ENCODE measurements at regions not wholly inside any gene's neighbourhood (a gene's known extent, or its start where the extent isn't known, plus 50 kb on each side); places are given as distances from the start of the nearest gene placed in this dataset.

DNA sequence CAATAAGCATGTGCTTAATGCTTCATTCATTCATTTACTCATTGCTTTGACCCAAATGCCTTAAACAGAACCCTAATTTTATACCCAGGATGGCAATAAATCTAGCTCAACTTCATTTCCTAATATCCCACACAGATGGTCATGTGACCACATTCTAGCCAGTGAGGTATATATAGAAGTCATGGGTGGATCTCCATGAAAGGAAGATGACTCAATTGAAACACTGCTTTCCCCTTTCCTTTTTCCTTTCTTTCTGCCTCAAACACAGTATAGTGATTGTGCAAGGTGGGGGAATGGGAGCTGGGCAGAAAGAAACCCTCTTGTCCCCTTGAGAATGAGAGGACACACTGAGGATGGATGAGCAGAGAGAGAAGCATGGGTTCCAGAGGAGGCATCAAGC, 183.5 kb upstream of the PRICKLE2 start:
- Mint-ChIP-seq H3K27me3 (ENCODE audit: insufficient read depth, unreplicated experiment) (no peaks in the 10 kb centered on the region), H3K4me1 (ENCODE audit: insufficient read depth, unreplicated experiment) (peaks cover 6% of the 10 kb centered on the region), H3K27ac (ENCODE audit: low read depth, unreplicated experiment) (no peak overlapping the region), H3K36me3 (ENCODE audit: insufficient read depth, unreplicated experiment) (no peaks in the 10 kb centered on the region), H3K4me3 (ENCODE audit: unreplicated experiment) (no peak overlapping the region), H3K9me3 (ENCODE audit: unreplicated experiment) (no peaks in the 10 kb centered on the region)
- TF ChIP-seq, protein P1, sequence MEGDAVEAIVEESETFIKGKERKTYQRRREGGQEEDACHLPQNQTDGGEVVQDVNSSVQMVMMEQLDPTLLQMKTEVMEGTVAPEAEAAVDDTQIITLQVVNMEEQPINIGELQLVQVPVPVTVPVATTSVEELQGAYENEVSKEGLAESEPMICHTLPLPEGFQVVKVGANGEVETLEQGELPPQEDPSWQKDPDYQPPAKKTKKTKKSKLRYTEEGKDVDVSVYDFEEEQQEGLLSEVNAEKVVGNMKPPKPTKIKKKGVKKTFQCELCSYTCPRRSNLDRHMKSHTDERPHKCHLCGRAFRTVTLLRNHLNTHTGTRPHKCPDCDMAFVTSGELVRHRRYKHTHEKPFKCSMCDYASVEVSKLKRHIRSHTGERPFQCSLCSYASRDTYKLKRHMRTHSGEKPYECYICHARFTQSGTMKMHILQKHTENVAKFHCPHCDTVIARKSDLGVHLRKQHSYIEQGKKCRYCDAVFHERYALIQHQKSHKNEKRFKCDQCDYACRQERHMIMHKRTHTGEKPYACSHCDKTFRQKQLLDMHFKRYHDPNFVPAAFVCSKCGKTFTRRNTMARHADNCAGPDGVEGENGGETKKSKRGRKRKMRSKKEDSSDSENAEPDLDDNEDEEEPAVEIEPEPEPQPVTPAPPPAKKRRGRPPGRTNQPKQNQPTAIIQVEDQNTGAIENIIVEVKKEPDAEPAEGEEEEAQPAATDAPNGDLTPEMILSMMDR (IDR thresholded peaks at IDR 0.05; ENCODE audit: unreplicated experiment) = no peak
- no TSS peak for BruUV-seq (replicated peaks)
- CTCF ChIA-PET = interaction anchor here (0.6 to 2.6 kb wide), 4 partner anchors 8 to 420 kb away, joined by 3 to 12 read pairs (median 6); no protein-coding TSS in a partner anchor
- intact Hi-C loops (cut with micrococcal nuclease) = no loop called here
- POLR2A ChIA-PET = interaction anchor here (1.0 kb wide), 1 partner anchor 9 kb away, joined by 6 read pairs; no protein-coding TSS in a partner anchor
- DNase-seq (ENCODE audit: unreplicated experiment) = peak; percentile 6

DNA sequence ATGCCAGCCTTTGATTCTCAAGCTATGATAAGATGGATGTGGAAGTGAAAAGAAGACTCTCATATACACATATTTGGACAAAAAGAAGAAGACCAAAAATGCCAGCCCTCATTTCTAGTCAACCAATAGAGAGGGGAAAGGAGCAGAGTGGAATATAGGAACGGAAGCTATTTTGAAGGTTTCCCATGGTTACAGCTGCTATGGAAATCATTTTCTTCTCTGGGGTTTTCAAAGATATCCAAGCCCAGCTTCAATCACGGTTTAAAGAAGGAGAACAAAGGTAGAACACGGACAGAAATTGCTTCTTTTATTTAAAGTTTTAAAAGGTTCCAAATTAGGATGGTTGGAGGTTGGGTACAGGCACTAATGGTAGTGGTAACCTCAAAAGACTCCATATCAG, 181.0 kb upstream of the PRICKLE2 start:
- CTCF ChIA-PET = interaction anchor here (0.5 to 2.4 kb wide), 5 partner anchors 11 to 376 kb away, joined by 3 to 15 read pairs (median 3); no protein-coding TSS in a partner anchor

DNA sequence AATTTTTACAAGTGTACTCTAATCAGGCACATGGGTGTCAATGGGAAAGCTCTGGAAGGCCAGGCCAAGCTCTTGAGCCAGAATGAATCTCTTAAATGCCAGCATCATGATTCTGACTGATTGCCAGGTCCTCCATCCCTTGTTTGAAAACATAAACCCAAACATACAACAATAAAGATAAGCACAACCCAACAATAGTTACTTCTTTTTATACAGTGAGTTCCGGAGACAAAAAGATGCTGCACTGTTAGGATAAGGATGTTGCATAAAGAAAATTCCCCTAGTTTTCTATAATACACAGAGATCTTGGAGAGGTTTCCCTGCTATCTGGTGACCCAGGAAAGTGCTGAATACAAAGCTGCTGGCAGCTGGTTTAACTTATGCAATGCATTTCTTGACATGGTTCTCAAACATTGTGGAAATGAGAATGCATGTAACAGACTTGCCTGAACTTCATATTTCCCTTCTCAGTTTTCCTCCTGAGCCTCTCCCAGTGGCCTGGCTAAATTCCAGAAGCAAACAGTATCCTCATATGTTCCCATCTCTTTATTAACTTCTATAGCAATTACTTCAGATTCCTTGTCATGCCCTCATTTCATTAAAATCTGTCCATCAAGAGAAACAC, 180.1 kb upstream of the PRICKLE2 start:
- POLR2A ChIA-PET = interaction anchor here (0.9 kb wide), 1 partner anchor 16 kb away, joined by 3 read pairs; no protein-coding TSS in a partner anchor
- CTCF ChIA-PET = interaction anchor here (0.7 to 2.4 kb wide), 6 partner anchors 37 to 376 kb away, joined by 3 to 15 read pairs (median 3); no protein-coding TSS in a partner anchor
- BruUV-seq (replicated peaks) = no TSS peak
- Mint-ChIP-seq H3K27me3 (ENCODE audit: insufficient read depth, unreplicated experiment) (no peaks in the 10 kb centered on the region), H3K36me3 (ENCODE audit: insufficient read depth, unreplicated experiment) (no peaks in the 10 kb centered on the region), H3K4me3 (ENCODE audit: unreplicated experiment) (no peak overlapping the region), H3K9me3 (ENCODE audit: unreplicated experiment) (no peaks in the 10 kb centered on the region), H3K27ac (ENCODE audit: low read depth, unreplicated experiment) (no peak overlapping the region), H3K4me1 (ENCODE audit: insufficient read depth, unreplicated experiment) (peaks cover 6% of the 10 kb centered on the region)
- intact Hi-C loops (cut with micrococcal nuclease) = no loop called here
- TF ChIP-seq, protein P1 (IDR thresholded peaks at IDR 0.05; ENCODE audit: unreplicated experiment) = no peak
- no peak for DNase-seq (ENCODE audit: unreplicated experiment)

More for the DNA sequence above, 181.0 kb upstream of the PRICKLE2 start:
- Mint-ChIP-seq H3K27ac (ENCODE audit: low read depth, unreplicated experiment) (no peak overlapping the region), H3K9me3 (ENCODE audit: unreplicated experiment) (no peaks in the 10 kb centered on the region), H3K36me3 (ENCODE audit: insufficient read depth, unreplicated experiment) (no peaks in the 10 kb centered on the region), H3K4me1 (ENCODE audit: insufficient read depth, unreplicated experiment) (peaks cover 6% of the 10 kb centered on the region), H3K27me3 (ENCODE audit: insufficient read depth, unreplicated experiment) (no peaks in the 10 kb centered on the region), H3K4me3 (ENCODE audit: unreplicated experiment) (no peak overlapping the region)
- no peak for DNase-seq (ENCODE audit: unreplicated experiment)
- TF ChIP-seq, protein P1 (IDR thresholded peaks at IDR 0.05; ENCODE audit: unreplicated experiment) = no peak
- intact Hi-C loops (cut with micrococcal nuclease) = no loop called here
- POLR2A ChIA-PET = interaction anchor here (0.9 kb wide), 1 partner anchor 15 kb away, joined by 3 read pairs; no protein-coding TSS in a partner anchor
- no TSS peak for BruUV-seq (replicated peaks)

DNA sequence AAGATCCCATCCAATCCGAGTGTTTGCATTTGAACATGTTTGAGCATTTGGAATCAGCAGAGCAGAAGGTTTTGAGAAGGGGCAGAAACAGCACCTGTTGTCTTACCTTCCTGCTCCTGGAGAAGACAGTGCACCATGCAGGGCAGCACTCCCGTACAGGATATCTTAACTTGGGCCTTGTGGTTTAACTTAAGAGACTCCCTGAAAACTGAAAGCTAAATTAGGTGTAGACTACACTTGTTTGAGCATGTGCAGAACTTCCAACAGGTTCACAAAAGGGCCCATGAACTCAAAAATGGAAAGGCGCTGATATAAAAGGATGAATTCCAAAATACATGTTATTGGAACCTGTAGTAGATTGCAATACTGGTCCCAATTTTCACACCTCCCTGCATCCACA, 175.4 kb upstream of the PRICKLE2 start:
- CTCF ChIA-PET = interaction anchor here (0.6 to 4.5 kb wide), 22 partner anchors 9 to 1999 kb away, joined by 3 to 44 read pairs (median 6); partner anchors contain the start of gene PSMD6
- TF ChIP-seq, protein P1 (IDR thresholded peaks at IDR 0.05; ENCODE audit: unreplicated experiment) = no peak
- Mint-ChIP-seq H3K4me1 (ENCODE audit: insufficient read depth, unreplicated experiment) (no peaks in the 10 kb centered on the region), H3K9me3 (ENCODE audit: unreplicated experiment) (no peaks in the 10 kb centered on the region), H3K4me3 (ENCODE audit: unreplicated experiment) (no peak overlapping the region), H3K27ac (ENCODE audit: low read depth, unreplicated experiment) (no peak overlapping the region), H3K27me3 (ENCODE audit: insufficient read depth, unreplicated experiment) (no peaks in the 10 kb centered on the region), H3K36me3 (ENCODE audit: insufficient read depth, unreplicated experiment) (no peaks in the 10 kb centered on the region)
- no TSS peak for BruUV-seq (replicated peaks)
- POLR2A ChIA-PET = interaction anchor here (1.4 kb wide), 1 partner anchor 133 kb away, joined by 4 read pairs; no protein-coding TSS in a partner anchor
- intact Hi-C loops (cut with micrococcal nuclease) = no loop called here
- no peak for DNase-seq (ENCODE audit: unreplicated experiment)
